Anterior cingulate cortex (tissue), 58 donors: ENCODE measurements at regions not wholly inside any gene's neighbourhood (a gene's known extent, or its start where the extent isn't known, plus 50 kb on each side); places are given as distances from the start of the nearest gene placed in this dataset.

Experiments
- DNase-seq, 58 donors: peaks; one replicate each; lab custom pipeline; 2025; lab: John Stamatoyannopoulos, UW

- DNase-seq: no peak
These were observed 348.7 kb upstream of the PBX1 start for GRCh38 chr1:164210211-164210739.

DNA sequence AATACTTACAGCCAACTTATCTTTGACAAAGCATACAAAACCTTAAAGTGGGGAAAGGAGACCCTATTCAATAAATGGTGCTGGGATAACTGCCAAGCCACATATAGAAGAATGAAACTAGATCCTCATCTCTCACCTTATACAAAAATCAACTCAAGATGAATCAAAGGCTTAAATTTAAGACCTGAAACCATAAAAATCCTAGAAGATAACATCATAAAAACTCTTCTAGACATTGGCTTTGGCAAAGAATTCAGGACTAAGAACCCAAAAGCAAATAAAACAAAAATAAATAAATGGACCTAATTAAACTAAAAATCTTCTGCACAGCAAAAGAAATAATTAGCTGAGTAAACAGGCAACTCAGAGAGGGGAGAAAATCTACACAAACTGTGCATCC, 335.6 kb upstream of the PBX1 start:
- no peak for DNase-seq

DNA sequence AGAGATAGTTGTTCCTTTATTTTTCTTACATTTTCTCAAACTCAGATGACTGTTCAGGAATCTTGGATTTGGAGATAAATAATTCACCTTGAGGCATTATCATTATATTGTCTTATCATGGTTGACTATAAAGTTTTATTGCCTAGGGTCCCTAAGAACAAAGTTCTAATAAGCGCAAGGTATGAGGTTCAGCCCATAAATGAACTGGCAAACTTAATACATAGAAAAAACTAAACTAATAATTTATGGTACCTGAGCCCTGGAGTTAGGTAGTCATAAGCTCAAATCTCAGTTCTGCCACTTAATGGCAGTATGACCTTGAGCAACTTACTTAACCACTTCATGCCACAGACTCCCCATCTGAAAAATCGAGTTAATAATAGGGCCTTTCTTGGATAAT, 334.0 kb upstream of the PBX1 start:
- DNase-seq: no peak

DNA sequence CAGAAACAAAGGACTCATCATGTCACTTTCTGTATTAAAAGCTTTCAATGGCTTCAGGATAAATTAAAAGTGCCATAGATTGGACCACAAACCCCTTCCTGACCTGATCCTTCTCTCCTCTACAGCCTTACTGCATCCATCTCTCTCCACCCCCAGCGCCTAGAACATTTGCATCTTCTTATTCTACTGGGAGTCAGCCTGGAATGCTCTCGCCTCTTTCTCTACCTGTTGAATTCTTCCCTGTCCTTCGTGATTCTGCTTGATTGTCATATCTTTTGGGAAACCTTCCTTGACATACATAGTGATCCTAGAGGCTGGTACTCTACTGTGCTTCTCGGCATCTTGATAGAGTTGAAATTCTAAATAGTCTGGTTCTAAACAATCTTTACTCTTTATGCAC, 332.0 kb upstream of the PBX1 start:
- no peak for DNase-seq

- DNase-seq: no peak
These were observed 330.1 kb upstream of the PBX1 start for GRCh38 chr1:164228928-164229327.

- DNase-seq: no peak
These were observed 325.8 kb upstream of the PBX1 start for GRCh38 chr1:164233149-164233548.

- DNase-seq: no peak
These were observed 318.9 kb upstream of the PBX1 start for GRCh38 chr1:164240081-164240480.

DNA sequence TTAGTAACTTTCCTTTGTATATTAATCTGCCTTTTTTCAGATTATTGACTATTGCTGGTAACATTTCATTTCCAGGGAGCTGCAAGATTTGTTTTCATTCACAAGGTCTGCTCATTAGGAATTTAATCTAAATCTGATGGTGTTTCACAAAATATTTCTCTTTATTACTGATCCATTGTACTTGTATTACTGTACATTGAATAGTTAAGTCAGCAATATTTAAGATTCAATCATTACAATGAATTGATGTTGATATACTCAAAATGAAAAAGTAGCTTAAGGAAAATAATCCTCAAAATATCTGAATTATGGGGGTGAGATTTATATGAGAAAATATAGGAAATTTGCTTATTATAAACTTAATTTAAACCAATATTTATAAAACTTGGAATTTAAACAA, 308.6 kb upstream of the PBX1 start:
- no peak for DNase-seq

- no peak for DNase-seq
These were observed 302.5 kb upstream of the PBX1 start for GRCh38 chr1:164256456-164256855.

DNA sequence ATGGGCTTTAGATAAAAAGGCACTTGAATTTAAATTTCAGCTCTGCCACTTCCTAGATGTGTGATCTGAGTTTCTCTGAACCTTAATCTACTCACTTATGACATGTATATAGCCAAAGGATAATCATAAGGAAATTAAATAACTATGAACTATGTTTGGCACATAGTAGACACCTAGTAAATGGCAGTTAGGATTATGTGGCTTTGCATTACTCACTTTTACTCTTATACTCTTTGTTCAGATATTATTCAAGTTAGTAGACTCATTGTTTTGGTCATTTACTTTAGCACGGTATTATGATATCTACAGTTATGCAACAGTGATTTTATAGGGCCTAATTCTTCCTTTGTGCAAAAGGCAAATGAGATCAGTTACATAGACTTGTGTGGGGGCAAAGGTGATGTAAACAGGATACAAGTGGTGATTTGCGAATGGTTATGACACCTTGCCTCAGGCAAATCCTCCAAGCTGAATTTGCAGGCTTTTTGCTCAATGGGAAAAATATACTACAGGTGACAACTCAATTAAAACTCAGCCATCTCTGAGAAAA, 297.2 kb upstream of the PBX1 start:
- DNase-seq: no peak

DNA sequence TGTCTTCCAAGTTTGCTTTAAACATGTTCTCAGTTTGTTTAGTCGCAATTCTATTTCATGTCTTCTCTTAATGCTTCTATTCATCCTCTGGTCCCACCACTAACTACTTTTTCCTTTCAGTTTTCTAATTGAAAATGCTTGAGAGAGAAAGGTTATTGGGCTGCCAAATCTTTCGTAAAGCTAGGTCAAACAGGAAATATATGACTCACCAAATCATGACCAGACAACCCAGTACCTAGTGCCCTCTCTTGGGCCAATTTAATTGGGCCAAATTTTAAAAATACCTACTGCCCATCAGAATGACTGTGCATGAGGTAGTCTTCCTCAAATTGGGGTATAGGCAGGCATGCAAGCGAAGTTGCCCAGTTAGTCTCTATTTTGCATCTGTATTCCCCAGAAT, 295.4 kb upstream of the PBX1 start:
- no peak for DNase-seq

DNA sequence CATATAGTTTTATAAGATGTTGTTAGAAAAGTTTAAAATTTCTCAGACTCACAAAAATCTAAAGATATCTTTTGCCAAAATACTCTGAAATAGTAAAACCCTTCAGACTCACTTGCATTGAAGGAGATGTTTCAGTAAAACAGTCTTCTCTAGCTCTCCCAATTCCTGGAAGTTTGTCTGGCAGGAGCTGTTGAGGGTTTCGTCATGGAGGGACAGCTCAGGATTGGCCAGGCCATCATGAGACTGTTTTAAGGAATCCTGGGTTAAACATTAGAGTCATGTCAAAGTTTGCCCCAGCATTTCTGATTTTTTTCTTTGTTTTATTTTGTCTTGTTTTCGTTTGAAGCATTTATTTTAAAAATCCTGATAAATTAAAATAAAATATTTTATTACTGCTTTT, 293.8 kb upstream of the PBX1 start:
- no peak for DNase-seq

- DNase-seq: no peak
These were observed 286.8 kb upstream of the PBX1 start for GRCh38 chr1:164272156-164272555.

DNA sequence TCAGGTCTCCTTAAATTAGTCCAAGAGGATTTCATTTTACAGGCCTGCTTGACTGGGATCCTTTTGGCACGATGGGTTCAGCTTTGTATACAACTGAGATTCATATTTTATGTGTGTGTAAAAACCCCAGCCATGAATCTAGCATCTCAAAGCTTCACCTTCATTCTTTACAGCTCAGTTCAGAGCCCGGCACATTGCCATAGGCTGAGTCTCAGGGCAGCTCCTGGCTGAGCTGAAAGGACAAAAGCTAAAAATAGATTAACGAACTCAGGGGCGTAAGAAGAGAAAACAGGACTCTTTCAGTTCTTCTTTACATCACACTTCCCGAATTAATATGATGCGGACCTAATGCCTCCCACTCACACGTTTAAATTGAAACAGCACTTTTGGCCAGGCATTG, 262.8 kb upstream of the PBX1 start:
- no peak for DNase-seq

GRCh38 chr1:164308101-164308500, 250.9 kb upstream of the PBX1 start:
- DNase-seq: no peak

GRCh38 chr1:164310166-164310565, 248.8 kb upstream of the PBX1 start:
- DNase-seq: no peak

DNA sequence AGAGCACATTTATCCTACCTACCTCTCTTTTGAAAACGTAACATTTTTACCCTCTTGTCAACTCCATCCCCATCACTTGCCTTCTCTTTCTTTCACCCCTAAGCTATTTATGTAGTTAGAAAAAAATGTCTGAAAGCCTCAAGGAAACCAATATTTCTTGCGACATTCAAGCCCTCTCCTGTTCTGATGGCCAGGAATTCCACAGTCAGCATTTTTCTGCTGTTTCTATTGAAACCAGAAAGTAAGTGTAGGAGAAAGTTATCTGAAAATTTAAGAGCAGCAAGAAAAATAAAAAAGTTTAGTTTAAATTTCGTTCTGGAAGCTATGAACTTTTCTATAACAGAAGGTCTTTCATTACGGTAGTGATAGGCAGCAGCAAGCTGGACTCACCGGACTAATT, 247.6 kb upstream of the PBX1 start:
- no peak for DNase-seq

DNA sequence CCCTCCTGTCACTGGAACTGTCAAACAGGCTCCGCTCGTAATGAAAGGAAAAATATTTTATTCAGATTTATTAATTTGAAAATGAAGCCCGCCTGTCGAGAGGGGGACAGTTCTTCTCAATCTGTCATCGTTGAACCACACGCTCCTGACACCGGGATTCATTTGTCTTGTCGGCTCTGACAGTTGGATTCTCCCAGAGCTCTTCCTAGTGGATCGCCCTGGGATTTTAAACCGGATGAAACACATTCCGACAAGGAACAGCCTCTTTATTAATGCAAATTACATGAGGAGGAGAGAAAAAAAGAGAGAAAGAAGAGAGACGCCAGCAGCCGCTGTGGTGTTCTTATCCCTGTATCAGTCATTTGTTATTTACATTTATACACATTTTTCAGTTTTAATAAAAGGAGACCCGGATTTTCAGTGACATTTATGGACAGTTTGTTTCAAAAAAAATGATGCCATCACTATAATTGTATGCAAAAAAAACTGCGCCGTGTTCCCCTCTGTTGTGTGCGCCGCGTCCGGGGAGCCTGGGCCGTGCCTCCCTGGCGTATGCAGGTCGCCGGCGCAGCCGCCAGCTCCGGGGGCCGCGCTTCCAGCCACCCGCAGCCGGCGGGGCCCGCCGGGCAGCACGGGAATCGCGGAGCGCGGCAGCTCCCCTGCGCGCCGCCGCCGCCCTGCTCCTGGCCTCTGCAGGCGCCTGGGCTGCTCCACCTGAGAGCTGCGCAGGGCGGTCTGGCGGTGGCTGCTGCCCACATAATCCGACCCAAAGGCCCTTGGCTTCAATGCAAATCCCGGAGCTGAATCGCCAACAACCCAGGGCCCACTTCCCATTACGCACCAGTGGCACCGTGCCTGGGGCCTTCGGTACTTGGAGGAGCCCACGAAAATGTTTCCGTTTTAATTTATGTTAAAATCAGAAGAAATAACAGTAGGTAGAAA, 237.9 kb upstream of the PBX1 start:
- DNase-seq: peak in 34 of 58 donors; percentile 0 to 60 (median 8)

DNA sequence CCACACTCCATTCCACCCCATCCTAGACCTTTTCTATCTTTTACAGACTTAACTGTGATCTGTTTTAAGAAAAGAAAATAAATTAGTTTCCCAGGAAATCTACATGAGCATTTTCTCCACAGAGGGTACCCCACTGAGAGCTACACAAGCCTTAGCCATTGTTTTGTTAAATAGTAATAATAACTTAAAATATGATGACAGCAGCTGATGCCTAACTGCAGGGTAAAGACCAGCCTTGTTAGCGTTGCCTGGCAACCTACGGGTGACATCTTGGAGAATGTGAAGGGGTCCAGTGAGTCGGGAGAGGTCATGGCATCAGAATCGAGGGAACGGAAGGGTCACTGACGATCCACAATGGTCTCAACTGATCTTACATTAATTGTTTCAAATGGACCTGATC, 233.2 kb upstream of the PBX1 start:
- DNase-seq: no peak

DNA sequence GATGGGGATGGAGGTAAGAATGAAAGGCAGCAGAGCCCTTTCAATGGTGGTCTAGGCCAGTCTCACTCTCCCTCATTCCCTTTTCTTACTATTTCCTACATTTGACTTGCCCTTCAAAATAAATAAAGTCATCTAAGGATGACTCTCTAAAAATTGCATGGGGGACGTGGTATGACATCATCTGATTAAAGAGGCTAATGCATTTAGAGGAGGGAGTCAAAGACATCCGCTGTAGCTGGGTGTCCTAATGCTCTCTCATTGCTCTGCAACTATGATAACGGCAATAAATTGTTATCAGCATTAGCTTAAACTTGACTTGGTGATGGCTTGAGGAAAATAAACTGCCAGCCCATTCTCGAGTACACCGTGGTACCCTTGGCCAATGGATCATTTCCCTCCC, 225.6 kb upstream of the PBX1 start:
- DNase-seq: no peak

- no peak for DNase-seq
These were observed 221.6 kb upstream of the PBX1 start for GRCh38 chr1:164337394-164337793.

DNA sequence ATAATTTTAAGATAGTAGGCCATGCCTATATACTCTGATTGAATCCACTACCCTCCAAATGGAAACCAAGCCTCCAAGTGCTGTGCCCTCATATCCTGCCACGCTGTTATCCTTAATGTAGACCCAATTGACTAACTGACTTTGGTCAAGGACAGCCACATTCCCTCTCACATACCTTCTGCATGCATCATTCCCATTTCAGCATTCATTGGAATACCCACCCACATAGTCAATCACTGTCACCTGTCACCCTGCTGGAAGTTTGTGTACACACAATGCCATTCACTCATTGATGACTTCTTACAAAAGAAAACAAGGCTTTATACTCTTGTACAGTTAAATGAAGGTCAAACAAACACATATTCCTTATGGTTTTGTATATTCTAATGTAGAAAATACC, 221.1 kb upstream of the PBX1 start:
- no peak for DNase-seq
